Neural progenitor cell (in vitro differentiated cells): ENCODE measurements at regions not wholly inside any gene's neighbourhood (a gene's known extent, or its start where the extent isn't known, plus 50 kb on each side); places are given as distances from the start of the nearest gene placed in this dataset.
A peak's percentile ranks its signal among the peaks of the same experiment; 100 is the strongest.

Source experiments
- EZH2 ChIP-seq: fragments of 200-600 bp; sonication (generic); IDR thresholded peaks from 2 replicates; pipeline ENCODE4 v1.6.1; 2017; ENCODE audit warnings: antibody characterized with exemption, mild to moderate bottlenecking, moderate library complexity
- EZH2phosphoT487 ChIP-seq: fragments of 200-600 bp; sonication (generic); IDR thresholded peaks from 2 replicates; pipeline ENCODE4 v1.6.1; 2017; ENCODE audit warnings: antibody characterized with exemption
- TF ChIP-seq, protein P1 (sequence below): fragments of 200-600 bp; sonication (generic); IDR thresholded peaks from 2 replicates; pipeline ENCODE4 v1.5.1; 2017; ENCODE audit warnings: antibody characterized with exemption, mild to moderate bottlenecking

DNA sequence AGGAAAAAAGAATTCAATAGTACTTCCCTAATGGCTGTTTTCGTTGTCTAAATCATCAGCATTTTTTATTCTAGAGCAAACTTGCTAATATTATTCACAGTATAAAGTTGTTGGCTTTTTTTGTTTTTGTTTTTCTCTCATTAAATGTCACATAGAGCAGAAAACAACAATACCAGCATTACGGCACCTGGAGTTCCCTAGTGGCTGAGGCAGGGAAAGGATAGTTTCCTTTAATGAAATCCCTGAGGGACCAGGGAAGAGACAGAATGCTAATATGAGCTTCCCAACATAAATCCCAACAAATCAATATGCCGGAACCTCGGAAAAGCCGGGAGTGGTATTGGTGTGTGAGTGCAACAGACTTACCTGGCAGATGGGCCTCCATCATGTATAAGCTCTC is 235.2 kb upstream of the ASCC3 start:
- TF ChIP-seq, protein P1, sequence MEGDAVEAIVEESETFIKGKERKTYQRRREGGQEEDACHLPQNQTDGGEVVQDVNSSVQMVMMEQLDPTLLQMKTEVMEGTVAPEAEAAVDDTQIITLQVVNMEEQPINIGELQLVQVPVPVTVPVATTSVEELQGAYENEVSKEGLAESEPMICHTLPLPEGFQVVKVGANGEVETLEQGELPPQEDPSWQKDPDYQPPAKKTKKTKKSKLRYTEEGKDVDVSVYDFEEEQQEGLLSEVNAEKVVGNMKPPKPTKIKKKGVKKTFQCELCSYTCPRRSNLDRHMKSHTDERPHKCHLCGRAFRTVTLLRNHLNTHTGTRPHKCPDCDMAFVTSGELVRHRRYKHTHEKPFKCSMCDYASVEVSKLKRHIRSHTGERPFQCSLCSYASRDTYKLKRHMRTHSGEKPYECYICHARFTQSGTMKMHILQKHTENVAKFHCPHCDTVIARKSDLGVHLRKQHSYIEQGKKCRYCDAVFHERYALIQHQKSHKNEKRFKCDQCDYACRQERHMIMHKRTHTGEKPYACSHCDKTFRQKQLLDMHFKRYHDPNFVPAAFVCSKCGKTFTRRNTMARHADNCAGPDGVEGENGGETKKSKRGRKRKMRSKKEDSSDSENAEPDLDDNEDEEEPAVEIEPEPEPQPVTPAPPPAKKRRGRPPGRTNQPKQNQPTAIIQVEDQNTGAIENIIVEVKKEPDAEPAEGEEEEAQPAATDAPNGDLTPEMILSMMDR, result peak; percentile 12
- TF ChIP-seq EZH2 (no peak), EZH2phosphoT487 (no peak)
